OCI-LY7 (cell line): ENCODE measurements at regions not wholly inside any gene's neighbourhood (a gene's known extent, or its start where the extent isn't known, plus 50 kb on each side); places are given as distances from the start of the nearest gene placed in this dataset.

Experiments used
- BruUV-seq: library from RNA; stranded (reverse); fragments of 400-500 nt; replicated peaks from 2 replicates; lab custom pipeline; 2021; lab: Mats Ljungman, UMichigan
- CTCF ChIA-PET: fragments of 300-600 bp; sonication (Branson Sonifier 250); formaldehyde crosslinking; loops from one replicate; lab custom pipeline; 2022; ENCODE audit warnings: antibody characterized with exemption; ENCODE audit not compliant: unreplicated experiment; lab: Charles Lee
- POLR2A ChIA-PET: fragments of 300-600 bp; sonication (Branson Sonifier 250); formaldehyde crosslinking; loops from one replicate; lab custom pipeline; 2022; ENCODE audit warnings: antibody characterized with exemption; lab: Charles Lee
- DNase-seq: peaks from one replicate; pipeline ENCODE4 v3.0.0-alpha.2; 2015; ENCODE audit warnings: low spot score
- H2AFZ ChIP-seq: fragments of 200-600 bp; sonication (generic), shearing (Covaris generic); 2 replicates; pipeline ENCODE4 v1.6.1; 2014; ENCODE audit warnings: mild to moderate bottlenecking, antibody characterized with exemption, low read length, moderate library complexity
- H3K27ac ChIP-seq: fragments of 200-600 bp; sonication (generic); 2 replicates; pipeline ENCODE4 v1.5.1; 2014; ENCODE audit warnings: mixed run types, low read depth, mild to moderate bottlenecking, moderate library complexity, low read length, inconsistent platforms; ENCODE audit not compliant: poor library complexity, severe bottlenecking
- H3K36me3 ChIP-seq: fragments of 200-600 bp; sonication (generic); 2 replicates; pipeline ENCODE4 v1.6.1; 2014; ENCODE audit warnings: mild to moderate bottlenecking, antibody characterized with exemption, low read length, moderate library complexity, mixed read lengths; ENCODE audit not compliant: insufficient read depth
- H3K4me1 ChIP-seq: fragments of 200-600 bp; sonication (generic); 2 replicates; pipeline ENCODE4 v1.5.1; 2014; ENCODE audit warnings: mild to moderate bottlenecking, low read length; ENCODE audit not compliant: insufficient read depth, poor library complexity, severe bottlenecking
- H3K4me2 ChIP-seq: fragments of 200-600 bp; sonication (generic); 2 replicates; pipeline ENCODE4 v1.6.1; 2014; ENCODE audit warnings: mild to moderate bottlenecking, low read length
- H3K4me3 ChIP-seq: fragments of 200-600 bp; sonication (generic); 2 replicates; pipeline ENCODE4 v1.5.1; 2014; ENCODE audit warnings: mild to moderate bottlenecking, low read depth, low read length; ENCODE audit not compliant: poor library complexity, severe bottlenecking
- H3K79me2 ChIP-seq: fragments of 200-600 bp; sonication (generic); 2 replicates; pipeline ENCODE4 v1.6.1; 2016; ENCODE audit warnings: low read depth, mild to moderate bottlenecking, low read length, moderate library complexity, mixed read lengths; ENCODE audit not compliant: insufficient read depth
- H3K9me2 ChIP-seq: fragments of 200-600 bp; sonication (generic); 2 replicates; pipeline ENCODE4 v1.6.1; 2016; ENCODE audit warnings: mild to moderate bottlenecking, low read length, mixed read lengths; ENCODE audit not compliant: insufficient read depth
- H3K9me3 ChIP-seq: fragments of 200-600 bp; sonication (generic); 2 replicates; pipeline ENCODE4 v1.6.1; 2014; ENCODE audit warnings: mild to moderate bottlenecking, mixed run types, low read length, mixed read lengths
- H4K20me1 ChIP-seq: fragments of 200-600 bp; sonication (generic); 2 replicates; pipeline ENCODE4 v1.6.1; 2014; ENCODE audit warnings: mild to moderate bottlenecking, antibody characterized with exemption, low read length, moderate library complexity, mixed read lengths; ENCODE audit not compliant: insufficient read depth
- CTCF ChIP-seq: fragments of 200-600 bp; sonication (generic); conservative IDR thresholded peaks from 2 replicates; pipeline ENCODE4 v1.5.1; 2014; ENCODE audit warnings: mild to moderate bottlenecking, antibody characterized with exemption, low read length, moderate library complexity, mixed read lengths
- EZH2phosphoT487 ChIP-seq: fragments of 200-600 bp; sonication (generic); IDR thresholded peaks from 2 replicates; pipeline ENCODE4 v1.6.1; 2018; ENCODE audit warnings: low read depth, borderline replicate concordance, mild to moderate bottlenecking, mixed run types, antibody characterized with exemption, low read length, moderate library complexity, mixed read lengths
- intact Hi-C: fragments of 100-400 bp; cut with micrococcal nuclease; formaldehyde crosslinking; loops from one replicate; pipeline ENCODE4 v1.10.0; 2022; ENCODE audit not compliant: unreplicated experiment

- H3K9me3 ChIP-seq: peaks cover 3% of the 10 kb centered on the region; the same call in 1 of the 2 replicates
- H3K4me3 ChIP-seq: no peak overlapping the region
- BruUV-seq: no TSS peak
- ChIA-PET CTCF (no interaction called here), POLR2A (no interaction called here)
- H3K9me2 ChIP-seq: no peaks in the 10 kb centered on the region
- no peak for DNase-seq
- no peaks in the 10 kb centered on the region for H3K4me1 ChIP-seq
- no peaks in the 10 kb centered on the region for H4K20me1 ChIP-seq
- intact Hi-C loops: no loop called here
- no peak overlapping the region for H3K27ac ChIP-seq
- no peaks in the 10 kb centered on the region for H3K79me2 ChIP-seq
- H3K4me2 ChIP-seq: no peak overlapping the region
- no peak overlapping the region for H2AFZ ChIP-seq
- no peaks in the 10 kb centered on the region for H3K36me3 ChIP-seq
- TF ChIP-seq EZH2phosphoT487 (no peak), CTCF (no peak)
Measured at GRCh38 chr14:43172899-43173548, 1334.1 kb downstream of the FSCB start.

GRCh38 chr14:43169722-43170121 lies 1337.4 kb downstream of the FSCB start:
- Histone ChIP-seq H3K4me2 (no peak overlapping the region), H3K4me1 (no peaks in the 10 kb centered on the region), H3K9me3 (peaks cover 3% of the 10 kb centered on the region; the same call in 1 of the 2 replicates), H3K9me2 (no peaks in the 10 kb centered on the region), H3K36me3 (no peaks in the 10 kb centered on the region), H3K79me2 (no peaks in the 10 kb centered on the region), H3K4me3 (no peak overlapping the region), H2AFZ (no peak overlapping the region), H3K27ac (no peak overlapping the region), H4K20me1 (no peaks in the 10 kb centered on the region)
- ChIA-PET POLR2A (no interaction called here), CTCF (no interaction called here)
- TF ChIP-seq CTCF: no peak
- TF ChIP-seq EZH2phosphoT487: no peak
- BruUV-seq: no TSS peak
- no peak for DNase-seq
- intact Hi-C loops: no loop called here

- H3K4me1 ChIP-seq: no peaks in the 10 kb centered on the region
- H3K4me2 ChIP-seq: no peak overlapping the region
- H3K9me3 ChIP-seq: peaks cover 3% of the 10 kb centered on the region; the same call in 1 of the 2 replicates
- H3K27ac ChIP-seq: no peak overlapping the region
- no peak for DNase-seq
- no peaks in the 10 kb centered on the region for H3K36me3 ChIP-seq
- H3K4me3 ChIP-seq: no peak overlapping the region
- no peak for TF ChIP-seq EZH2phosphoT487
- TF ChIP-seq CTCF: no peak
- CTCF ChIA-PET: no interaction called here
- no peaks in the 10 kb centered on the region for H4K20me1 ChIP-seq
- no TSS peak for BruUV-seq
- POLR2A ChIA-PET: no interaction called here
- H3K79me2 ChIP-seq: no peaks in the 10 kb centered on the region
- intact Hi-C loops: no loop called here
- no peaks in the 10 kb centered on the region for H3K9me2 ChIP-seq
- no peak overlapping the region for H2AFZ ChIP-seq
Measured at GRCh38 chr14:43168371-43168925, 1338.6 kb downstream of the FSCB start.
